ENCODE measurements at regions not wholly inside any gene's neighbourhood (a gene's known extent, or its start where the extent isn't known, plus 50 kb on each side); places are given as distances from the start of the nearest gene placed in this dataset.

GRCh38 chr13:63042686-63043085 lies 1627.0 kb upstream of the PCDH20 start:
- TF ChIP-seq GATA2 (IDR thresholded peaks at IDR 0.05; ENCODE audit: low read depth, low read length) (no peak), GATA3 (IDR thresholded peaks at IDR 0.05; ENCODE audit: low read depth, low read length) (no peak)
